Breast epithelium (tissue), 4 donors: ENCODE measurements at regions not wholly inside any gene's neighbourhood (a gene's known extent, or its start where the extent isn't known, plus 50 kb on each side); places are given as distances from the start of the nearest gene placed in this dataset.

Experiments
- DNase-seq, 2 donors: peaks; one replicate each; pipeline ENCODE4 v3.0.0-alpha.2; 2019; ENCODE audit warnings: low spot score in 2 of 2
- H3K27ac ChIP-seq, 2 donors: fragments of 200-600 bp; sonication (generic) in 1 of 2; one replicate each; pipeline ENCODE4 v1.5.1; 2016 to 2019; ENCODE audit warnings: mild to moderate bottlenecking in 1 of 2
- H3K27me3 ChIP-seq, 2 donors: fragments of 200-600 bp; sonication (generic) in 1 of 2; one replicate each; pipeline versions ENCODE4 v1.5.1 to v1.6.0; 2017 to 2019; ENCODE audit warnings: control low read depth in 1 of 2, mild to moderate bottlenecking in 1 of 2
- H3K36me3 ChIP-seq: fragments of 200-600 bp; one replicate; pipeline ENCODE4 v1.5.1; 2019
- H3K4me1 ChIP-seq, 2 donors: fragments of 200-600 bp; sonication (generic); one replicate each; pipeline ENCODE4 v1.5.1; 2016 to 2019; ENCODE audit warnings: control low read depth in 1 of 2
- H3K4me3 ChIP-seq, 3 donors: fragments of 200-600 bp; sonication (generic); 1 replicate in 2 of 3; 2 replicates in 1 of 3; pipeline ENCODE4 v1.5.1; 2016 to 2019; ENCODE audit warnings: mild to moderate bottlenecking in 3 of 3, moderate library complexity in 2 of 3
- H3K9me3 ChIP-seq, 2 donors: fragments of 200-600 bp; sonication (generic) in 1 of 2; one replicate each; pipeline ENCODE4 v1.5.1; 2016 to 2019; ENCODE audit warnings: control low read depth in 1 of 2
- POLR2A ChIP-seq: fragments of 450-650 bp; IDR thresholded peaks from one replicate; pipeline ENCODE4 v1.6.1; 2016; ENCODE audit warnings: antibody characterized with exemption, mild to moderate bottlenecking, moderate library complexity
- POLR2AphosphoS5 ChIP-seq, 3 donors: sonication (generic); formaldehyde crosslinking; IDR thresholded peaks; one replicate each; pipeline ENCODE4 v1.6.1; 2017; ENCODE audit warnings: antibody characterized with exemption in 3 of 3
- intact Hi-C: fragments of 100-400 bp; cut with DNase I; formaldehyde crosslinking; loops from one replicate; pipeline ENCODE4 v1.15.1; 2023; ENCODE audit warnings: low total_unique reads
- TF ChIP-seq, protein P1 (sequence below), 3 donors: fragments of 450-650 bp; IDR thresholded peaks; one replicate each; pipeline ENCODE4 v1.5.1; 2016 to 2017; ENCODE audit warnings: antibody characterized with exemption in 3 of 3, mild to moderate bottlenecking in 3 of 3, moderate library complexity in 3 of 3

DNA sequence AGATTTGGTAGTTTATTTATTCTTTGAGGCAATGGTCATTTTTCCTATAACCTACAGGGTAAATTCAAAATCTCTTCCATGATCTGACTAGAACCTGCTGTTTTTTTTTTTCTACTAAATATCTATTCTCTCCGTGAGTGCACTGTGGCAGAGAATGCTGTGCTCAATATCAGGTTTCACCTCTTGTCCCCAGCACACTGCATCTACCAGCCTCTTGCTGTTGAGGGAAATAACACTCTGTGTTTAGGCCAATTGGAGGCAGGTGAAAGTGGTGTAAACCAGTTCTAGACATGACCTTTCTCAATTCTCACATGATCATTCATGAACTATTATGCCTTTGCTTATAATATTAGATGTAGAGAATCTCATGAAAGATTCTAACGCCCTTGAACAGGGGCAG is 2365.9 kb downstream of the MAT2B start:
- H3K36me3 ChIP-seq = no peaks in the 10 kb centered on the region
- no peaks in the 10 kb centered on the region for H3K9me3 ChIP-seq
- intact Hi-C loops = no loop called here
- H3K4me1 ChIP-seq = no peaks in the 10 kb centered on the region
- no peak overlapping the region for H3K4me3 ChIP-seq
- no peaks in the 10 kb centered on the region for H3K27me3 ChIP-seq
- no peak for DNase-seq
- no peak overlapping the region for H3K27ac ChIP-seq
- TF ChIP-seq POLR2AphosphoS5 (IDR thresholded peaks at IDR 0.05) = no peak
- TF ChIP-seq, protein P1, sequence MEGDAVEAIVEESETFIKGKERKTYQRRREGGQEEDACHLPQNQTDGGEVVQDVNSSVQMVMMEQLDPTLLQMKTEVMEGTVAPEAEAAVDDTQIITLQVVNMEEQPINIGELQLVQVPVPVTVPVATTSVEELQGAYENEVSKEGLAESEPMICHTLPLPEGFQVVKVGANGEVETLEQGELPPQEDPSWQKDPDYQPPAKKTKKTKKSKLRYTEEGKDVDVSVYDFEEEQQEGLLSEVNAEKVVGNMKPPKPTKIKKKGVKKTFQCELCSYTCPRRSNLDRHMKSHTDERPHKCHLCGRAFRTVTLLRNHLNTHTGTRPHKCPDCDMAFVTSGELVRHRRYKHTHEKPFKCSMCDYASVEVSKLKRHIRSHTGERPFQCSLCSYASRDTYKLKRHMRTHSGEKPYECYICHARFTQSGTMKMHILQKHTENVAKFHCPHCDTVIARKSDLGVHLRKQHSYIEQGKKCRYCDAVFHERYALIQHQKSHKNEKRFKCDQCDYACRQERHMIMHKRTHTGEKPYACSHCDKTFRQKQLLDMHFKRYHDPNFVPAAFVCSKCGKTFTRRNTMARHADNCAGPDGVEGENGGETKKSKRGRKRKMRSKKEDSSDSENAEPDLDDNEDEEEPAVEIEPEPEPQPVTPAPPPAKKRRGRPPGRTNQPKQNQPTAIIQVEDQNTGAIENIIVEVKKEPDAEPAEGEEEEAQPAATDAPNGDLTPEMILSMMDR (IDR thresholded peaks at IDR 0.05) = no peak
- no peak for TF ChIP-seq POLR2A

DNA sequence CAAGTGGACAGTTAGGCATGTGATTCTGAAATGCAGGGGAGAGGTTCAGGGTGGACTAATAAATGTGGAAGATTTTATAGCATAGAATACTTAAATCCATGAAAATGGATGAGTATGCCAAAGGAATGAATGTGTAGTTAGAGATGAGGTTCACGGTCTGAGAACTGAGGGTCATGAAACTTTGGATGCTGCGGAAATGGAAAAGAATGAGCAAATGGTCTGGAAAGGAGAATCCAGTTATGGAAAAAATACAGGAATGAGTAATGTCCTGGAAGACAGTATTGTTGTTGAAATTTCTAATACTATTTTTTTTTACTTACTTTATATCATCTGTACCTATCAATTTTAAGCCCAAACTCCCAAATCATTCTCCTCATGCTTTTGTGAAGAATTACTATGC is 2369.4 kb downstream of the MAT2B start:
- TF ChIP-seq, protein P1 (IDR thresholded peaks at IDR 0.05) = no peak
- TF ChIP-seq POLR2AphosphoS5 (IDR thresholded peaks at IDR 0.05) (no peak), POLR2A (no peak)
- Histone ChIP-seq H3K4me1 (no peaks in the 10 kb centered on the region), H3K27ac (no peak overlapping the region), H3K36me3 (no peaks in the 10 kb centered on the region), H3K27me3 (no peaks in the 10 kb centered on the region), H3K4me3 (no peak overlapping the region), H3K9me3 (no peaks in the 10 kb centered on the region)
- intact Hi-C loops = no loop called here
- DNase-seq = no peak

DNA sequence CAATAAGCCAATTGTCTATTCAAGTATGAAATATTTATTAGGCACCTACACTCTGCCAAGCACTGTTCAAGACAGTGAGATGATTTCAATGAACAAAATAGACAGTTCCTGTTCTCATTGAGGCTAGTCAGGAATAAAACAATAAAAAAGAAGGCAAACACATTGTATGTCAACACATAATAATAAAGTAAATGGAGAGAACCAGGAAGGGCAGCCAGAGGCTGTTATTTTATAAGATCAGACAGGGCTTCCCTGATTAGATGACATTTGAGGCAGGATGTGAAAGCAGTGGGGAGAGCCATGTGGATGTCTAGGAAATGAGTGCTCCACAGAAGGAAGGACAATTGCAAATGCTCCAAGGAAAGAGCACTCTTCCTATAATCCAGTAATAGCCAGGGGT is 2371.1 kb downstream of the MAT2B start:
- Histone ChIP-seq H3K9me3 (no peaks in the 10 kb centered on the region), H3K36me3 (no peaks in the 10 kb centered on the region), H3K27me3 (no peaks in the 10 kb centered on the region), H3K4me3 (no peak overlapping the region), H3K4me1 (no peaks in the 10 kb centered on the region), H3K27ac (peak overlapping the region; percentile 58 to 64)
- TF ChIP-seq, protein P1 (IDR thresholded peaks at IDR 0.05) = no peak
- TF ChIP-seq POLR2AphosphoS5 (IDR thresholded peaks at IDR 0.05) (no peak), POLR2A (no peak)
- intact Hi-C loops = no loop called here
- no peak for DNase-seq

DNA sequence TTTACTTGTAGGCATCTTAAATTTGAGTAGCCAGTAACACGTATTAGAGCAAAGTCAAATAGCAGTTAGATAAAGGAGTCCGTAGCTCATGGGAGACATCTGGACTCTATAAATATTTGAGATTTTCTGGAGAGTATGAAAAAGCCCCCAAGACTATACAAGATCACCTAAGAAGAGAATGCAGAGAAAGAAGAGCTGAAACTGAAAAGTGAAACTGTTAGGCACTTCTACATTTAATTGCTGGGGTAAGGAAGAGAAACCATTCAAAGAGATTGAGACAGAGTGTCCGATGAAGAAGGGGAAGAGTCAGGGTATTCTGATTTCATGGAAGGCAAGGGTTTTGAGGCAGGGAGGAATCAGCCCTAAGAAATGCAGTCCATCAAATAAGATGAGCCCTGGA is 2372.1 kb downstream of the MAT2B start:
- Histone ChIP-seq H3K36me3 (no peaks in the 10 kb centered on the region), H3K9me3 (no peaks in the 10 kb centered on the region), H3K27ac (no peak overlapping the region), H3K27me3 (no peaks in the 10 kb centered on the region), H3K4me1 (no peaks in the 10 kb centered on the region), H3K4me3 (no peak overlapping the region)
- no peak for DNase-seq
- intact Hi-C loops = loop anchor here (1.0 kb wide), 1 partner anchor 8 kb away; no protein-coding TSS in a partner anchor
- TF ChIP-seq POLR2A (no peak), POLR2AphosphoS5 (IDR thresholded peaks at IDR 0.05) (no peak)
- TF ChIP-seq, protein P1 (IDR thresholded peaks at IDR 0.05) = no peak

DNA sequence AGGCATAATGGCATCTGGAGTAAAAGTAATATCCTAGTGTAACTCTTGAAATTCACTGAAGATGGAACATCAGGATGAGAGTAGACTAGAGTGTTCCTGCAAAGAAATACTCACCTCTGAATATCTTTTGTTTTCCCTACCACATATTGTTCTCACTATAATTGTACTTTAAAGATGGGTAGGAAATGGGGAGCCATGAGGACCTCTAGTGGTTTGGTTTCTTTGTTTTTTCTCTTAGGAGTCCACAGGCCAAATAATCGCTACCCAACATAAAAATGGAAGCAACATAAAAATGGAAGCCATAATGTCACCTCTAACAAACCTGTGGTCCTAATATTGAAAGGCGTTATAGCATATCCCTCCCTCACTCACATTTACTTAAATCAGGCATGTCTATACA is 2375.8 kb downstream of the MAT2B start:
- DNase-seq = no peak
- TF ChIP-seq, protein P1 (IDR thresholded peaks at IDR 0.05) = no peak
- TF ChIP-seq POLR2A (no peak), POLR2AphosphoS5 (IDR thresholded peaks at IDR 0.05) (no peak)
- Histone ChIP-seq H3K4me1 (no peaks in the 10 kb centered on the region), H3K36me3 (no peaks in the 10 kb centered on the region), H3K9me3 (no peaks in the 10 kb centered on the region), H3K27ac (no peak overlapping the region), H3K27me3 (no peaks in the 10 kb centered on the region), H3K4me3 (no peak overlapping the region)
- intact Hi-C loops = no loop called here
